HG03432 (cell line): ENCODE measurements at regions not wholly inside any gene's neighbourhood (a gene's known extent, or its start where the extent isn't known, plus 50 kb on each side); places are given as distances from the start of the nearest gene placed in this dataset.

Experiments
- ATAC-seq: cut with Tn5 transposase; IDR thresholded peaks from one replicate; pipeline ENCODE4 v1.9.1; 2021; ENCODE audit warnings: mild to moderate bottlenecking, moderate library complexity; ENCODE audit not compliant: unreplicated experiment

GRCh38 chr12:41893491-41893890 is 251.2 kb downstream of the GXYLT1 start:
- ATAC-seq, result no peak

GRCh38 chr12:41892302-41892701 is 252.4 kb downstream of the GXYLT1 start:
- ATAC-seq, result no peak

GRCh38 chr12:41891226-41891625 is 253.4 kb downstream of the GXYLT1 start:
- no peak for ATAC-seq

- no peak for ATAC-seq
Observed at GRCh38 chr12:41888285-41888684, 256.4 kb downstream of the GXYLT1 start.

GRCh38 chr12:41881891-41882805 is 262.5 kb downstream of the GXYLT1 start:
- no peak for ATAC-seq

- ATAC-seq, result no peak
Observed at GRCh38 chr12:41869432-41869831, 275.2 kb downstream of the GXYLT1 start.

GRCh38 chr12:41866878-41867430 is 277.7 kb downstream of the GXYLT1 start:
- ATAC-seq, result no peak

GRCh38 chr12:41856228-41856627 is 288.4 kb downstream of the GXYLT1 start:
- ATAC-seq, result no peak

GRCh38 chr12:41850046-41850445 is 294.6 kb downstream of the GXYLT1 start:
- no peak for ATAC-seq

GRCh38 chr12:41846718-41847117 is 298.0 kb downstream of the GXYLT1 start:
- no peak for ATAC-seq

GRCh38 chr12:41836416-41836815 is 308.3 kb downstream of the GXYLT1 start:
- no peak for ATAC-seq

- ATAC-seq, result no peak
Observed at GRCh38 chr12:41835556-41835955, 309.1 kb downstream of the GXYLT1 start.

GRCh38 chr12:41819948-41820347 is 324.7 kb downstream of the GXYLT1 start:
- no peak for ATAC-seq

- ATAC-seq, result no peak
Observed at GRCh38 chr12:41804026-41804425, 340.6 kb downstream of the GXYLT1 start.

- ATAC-seq, result no peak
Observed at GRCh38 chr12:41802803-41803202, 341.9 kb downstream of the GXYLT1 start.

GRCh38 chr12:41801261-41801660 is 343.4 kb downstream of the GXYLT1 start:
- ATAC-seq, result no peak

GRCh38 chr12:41799671-41800070 is 345.0 kb downstream of the GXYLT1 start:
- ATAC-seq, result no peak

- no peak for ATAC-seq
Observed at GRCh38 chr12:41795910-41796309, 348.8 kb downstream of the GXYLT1 start.

- ATAC-seq, result no peak
Observed at GRCh38 chr12:41795051-41795600, 349.5 kb downstream of the GXYLT1 start.

GRCh38 chr12:41794336-41794735 is 350.3 kb downstream of the GXYLT1 start:
- ATAC-seq, result no peak

- no peak for ATAC-seq
Observed at GRCh38 chr12:41784957-41785356, 359.7 kb downstream of the GXYLT1 start.

- no peak for ATAC-seq
Observed at GRCh38 chr12:41778934-41779333, 365.7 kb downstream of the GXYLT1 start.
